Activated CD4-positive, alpha-beta T cell treated with anti-CD3 and anti-CD28 coated beads, Interleukin-2, amount 50 U/mL, for 16 hours (primary cell): ENCODE measurements at regions not wholly inside any gene's neighbourhood (a gene's known extent, or its start where the extent isn't known, plus 50 kb on each side); places are given as distances from the start of the nearest gene placed in this dataset.

ENCODE experiments used
- DNase-seq: peaks from one replicate; pipeline ENCODE4 v3.0.0-alpha.2; 2020

- DNase-seq: no peak
These were observed 194.4 kb downstream of the TMX3 start for GRCh38 chr18:68520406-68521075.

GRCh38 chr18:68519336-68519735 lies 195.6 kb downstream of the TMX3 start:
- DNase-seq: no peak

GRCh38 chr18:68509902-68510301 lies 205.0 kb downstream of the TMX3 start:
- DNase-seq: no peak

- no peak for DNase-seq
These were observed 207.1 kb downstream of the TMX3 start for GRCh38 chr18:68507781-68508180.

GRCh38 chr18:68505178-68505574 lies 209.7 kb downstream of the TMX3 start:
- DNase-seq: no peak

- no peak for DNase-seq
These were observed 210.3 kb downstream of the TMX3 start for GRCh38 chr18:68504441-68505177.

GRCh38 chr18:68500556-68500955 lies 214.4 kb downstream of the TMX3 start:
- DNase-seq: no peak

- DNase-seq: no peak
These were observed 215.8 kb downstream of the TMX3 start for GRCh38 chr18:68499141-68499540.

- DNase-seq: no peak
These were observed 216.3 kb downstream of the TMX3 start for GRCh38 chr18:68498636-68499035.

- no peak for DNase-seq
These were observed 216.7 kb downstream of the TMX3 start for GRCh38 chr18:68498185-68498584.

GRCh38 chr18:68494802-68495581 lies 219.9 kb downstream of the TMX3 start:
- DNase-seq: no peak

GRCh38 chr18:68489013-68489792 lies 225.7 kb downstream of the TMX3 start:
- no peak for DNase-seq

- no peak for DNase-seq
These were observed 230.7 kb downstream of the TMX3 start for GRCh38 chr18:68484241-68484640.

- no peak for DNase-seq
These were observed 232.1 kb downstream of the TMX3 start for GRCh38 chr18:68482815-68483214.

GRCh38 chr18:68480196-68480595 lies 234.7 kb downstream of the TMX3 start:
- DNase-seq: no peak

- DNase-seq: no peak
These were observed 236.7 kb downstream of the TMX3 start for GRCh38 chr18:68478246-68478645.

GRCh38 chr18:68475883-68476282 lies 239.0 kb downstream of the TMX3 start:
- DNase-seq: no peak

- DNase-seq: no peak
These were observed 242.1 kb downstream of the TMX3 start for GRCh38 chr18:68472701-68473295.

- DNase-seq: no peak
These were observed 245.8 kb downstream of the TMX3 start for GRCh38 chr18:68469049-68469625.

GRCh38 chr18:68467957-68468356 lies 247.0 kb downstream of the TMX3 start:
- DNase-seq: peak; percentile 15

GRCh38 chr18:68467329-68467728 lies 247.6 kb downstream of the TMX3 start:
- no peak for DNase-seq

GRCh38 chr18:68466672-68467071 lies 248.2 kb downstream of the TMX3 start:
- DNase-seq: no peak
